HG03378 (cell line): ENCODE measurements at regions not wholly inside any gene's neighbourhood (a gene's known extent, or its start where the extent isn't known, plus 50 kb on each side); places are given as distances from the start of the nearest gene placed in this dataset.

ENCODE experiments used
- ATAC-seq: cut with Tn5 transposase; IDR thresholded peaks from one replicate; pipeline ENCODE4 v1.9.1; 2021; ENCODE audit warnings: mild to moderate bottlenecking, moderate library complexity; ENCODE audit not compliant: unreplicated experiment

DNA sequence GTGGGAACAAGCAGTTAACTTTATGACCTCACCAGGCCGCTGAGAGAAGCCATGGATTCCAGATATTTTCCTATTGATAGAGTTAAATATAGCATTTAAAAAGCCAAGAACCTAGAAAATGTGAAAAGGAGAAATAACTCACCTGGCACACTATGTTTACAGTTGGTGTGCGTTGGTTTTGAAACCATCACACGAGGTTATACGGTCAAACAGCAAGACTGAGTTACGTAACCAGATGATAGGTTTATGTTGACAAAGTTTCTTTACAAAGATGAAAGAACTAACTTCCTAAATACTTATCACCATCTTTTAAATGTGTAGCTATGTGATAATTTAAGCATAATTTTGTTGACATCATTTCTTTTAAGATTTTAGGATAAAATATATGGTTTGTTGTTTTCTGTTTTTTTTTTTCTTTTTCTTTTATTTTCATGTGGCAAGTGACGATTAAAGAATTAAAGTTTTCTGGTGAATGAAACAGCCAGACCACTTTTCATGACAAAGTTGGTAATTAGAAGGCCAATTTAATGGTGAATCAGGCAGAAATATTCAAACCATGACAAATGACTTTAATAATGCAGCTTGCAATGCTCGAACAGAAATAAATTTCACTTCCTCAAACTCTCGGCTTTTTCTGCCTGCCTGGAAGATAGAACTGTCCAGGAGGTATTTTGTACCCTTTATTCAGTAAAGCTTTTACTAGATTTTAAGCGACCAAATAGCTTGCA is 339.1 kb upstream of the OBI1 start:
- ATAC-seq = no peak

DNA sequence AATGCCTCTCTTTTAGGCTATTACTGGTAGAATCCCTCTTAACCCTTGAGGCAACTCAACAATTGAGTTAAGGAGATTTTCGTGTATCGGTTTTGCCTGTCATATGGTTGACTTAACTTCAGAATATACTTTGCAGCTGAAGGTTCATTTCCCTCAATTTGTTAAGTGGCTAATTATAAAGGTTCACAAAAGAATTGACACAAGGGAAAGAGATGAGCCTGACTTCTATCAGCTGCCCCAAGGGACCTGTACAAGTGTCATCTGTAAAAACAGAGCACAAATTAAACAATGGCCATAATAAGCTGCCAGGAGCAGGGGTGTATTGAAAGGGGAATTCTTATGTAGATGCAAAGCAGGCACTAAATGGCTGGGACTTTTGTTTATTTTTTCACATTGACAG is 334.8 kb upstream of the OBI1 start:
- ATAC-seq = no peak

DNA sequence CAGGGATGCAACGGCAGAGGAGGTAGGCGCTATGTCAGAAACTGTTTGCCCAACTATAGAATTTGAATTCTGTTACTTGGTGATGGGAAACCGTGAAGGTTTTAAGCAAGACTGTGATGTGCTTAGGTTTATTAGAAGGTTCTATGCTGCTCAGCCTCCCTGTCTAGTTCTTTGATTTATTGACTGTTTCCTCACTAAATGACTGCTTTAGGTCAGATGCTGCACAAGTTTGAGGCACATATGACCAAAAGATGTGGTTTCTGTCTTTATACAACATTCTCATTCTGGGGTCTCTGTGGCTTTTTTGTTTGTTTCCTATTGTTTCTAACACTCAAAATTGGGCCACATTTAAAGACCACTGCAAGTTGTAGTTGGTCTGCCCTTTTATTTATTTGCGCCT is 323.0 kb upstream of the OBI1 start:
- no peak for ATAC-seq

DNA sequence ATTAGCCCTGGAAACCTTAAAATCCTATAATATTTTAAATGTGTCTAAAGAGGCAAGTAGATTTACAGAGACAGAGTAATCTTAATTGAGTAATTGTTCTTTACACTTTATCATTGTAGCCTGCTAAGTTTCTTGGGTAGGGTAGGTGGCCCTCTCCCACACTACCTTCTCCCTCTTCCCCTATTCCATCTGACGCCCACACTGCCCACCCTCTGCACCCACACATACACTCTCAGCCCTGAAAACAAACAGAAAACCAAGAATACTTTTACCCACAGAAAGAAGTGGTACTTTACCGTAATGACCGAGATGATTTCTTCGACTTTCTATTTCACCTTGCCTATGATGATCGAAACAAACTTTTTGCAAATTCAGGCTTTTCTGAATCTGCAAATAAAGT is 320.4 kb upstream of the OBI1 start:
- no peak for ATAC-seq

DNA sequence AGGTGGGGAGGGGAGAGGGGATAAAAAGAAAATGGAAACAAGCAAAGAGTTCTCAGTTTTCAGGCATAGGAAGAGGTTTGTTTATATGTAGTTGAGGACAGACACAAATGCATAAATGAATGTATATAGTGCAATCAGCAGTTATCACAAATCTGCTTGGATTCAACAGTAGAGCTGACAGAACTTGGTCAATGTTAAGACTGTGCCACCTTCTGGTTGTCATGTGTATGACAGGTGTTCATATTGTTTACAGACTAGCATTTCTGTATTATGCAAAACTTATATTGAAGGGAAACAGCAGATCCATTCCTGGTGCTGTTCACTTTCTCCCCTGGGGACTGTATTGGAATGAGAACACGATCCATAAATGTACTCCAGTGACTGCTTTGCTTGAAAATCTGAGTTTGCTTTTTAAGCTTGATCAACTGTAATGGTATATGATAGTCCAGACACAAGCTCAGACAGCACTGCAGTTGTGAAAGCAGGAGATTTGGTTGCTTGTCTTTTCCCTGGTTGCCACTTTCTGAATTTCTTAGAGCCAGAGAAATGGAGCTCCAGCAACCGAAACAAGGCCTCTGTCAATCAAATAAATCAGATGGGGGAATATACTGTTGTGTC is 319.5 kb upstream of the OBI1 start:
- ATAC-seq = peak; percentile 97

DNA sequence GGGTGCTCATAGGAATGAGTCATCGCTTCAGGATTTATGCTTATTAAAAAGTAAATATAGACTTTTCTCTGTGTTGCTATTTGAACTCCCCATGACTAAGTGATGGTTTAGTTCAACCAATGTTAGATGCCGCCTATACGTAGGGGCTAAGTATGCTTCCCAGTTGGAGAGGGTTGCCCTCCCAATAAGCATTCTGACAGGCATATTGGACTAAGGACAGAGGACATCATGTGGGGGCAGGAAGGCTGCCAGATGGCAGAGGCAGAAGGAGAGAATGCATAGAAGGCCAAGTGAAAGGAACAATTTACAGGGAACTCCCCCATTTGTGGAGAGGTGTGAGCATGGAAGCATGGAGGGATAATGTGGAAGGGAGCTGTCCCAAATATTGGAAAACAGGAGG is 318.4 kb upstream of the OBI1 start:
- ATAC-seq = no peak

DNA sequence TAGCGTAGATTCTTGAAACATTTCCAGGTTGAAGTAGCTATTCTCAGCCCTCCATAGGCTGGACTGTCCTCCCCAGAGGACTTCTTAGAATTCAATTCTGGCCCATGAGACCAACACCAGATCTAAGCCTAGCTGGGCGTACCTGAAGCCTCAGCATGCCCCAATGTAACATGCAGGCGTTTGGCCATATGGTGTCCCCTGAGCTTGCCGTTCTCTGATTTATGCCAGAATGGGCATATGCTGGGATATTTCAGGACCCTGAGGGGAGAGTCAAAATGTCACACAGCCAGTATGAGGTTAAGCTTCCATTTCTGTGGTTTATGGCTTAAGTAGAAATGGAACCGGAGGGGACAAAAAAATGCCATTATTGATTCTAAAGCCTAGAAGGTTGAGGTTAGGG is 317.7 kb upstream of the OBI1 start:
- no peak for ATAC-seq

DNA sequence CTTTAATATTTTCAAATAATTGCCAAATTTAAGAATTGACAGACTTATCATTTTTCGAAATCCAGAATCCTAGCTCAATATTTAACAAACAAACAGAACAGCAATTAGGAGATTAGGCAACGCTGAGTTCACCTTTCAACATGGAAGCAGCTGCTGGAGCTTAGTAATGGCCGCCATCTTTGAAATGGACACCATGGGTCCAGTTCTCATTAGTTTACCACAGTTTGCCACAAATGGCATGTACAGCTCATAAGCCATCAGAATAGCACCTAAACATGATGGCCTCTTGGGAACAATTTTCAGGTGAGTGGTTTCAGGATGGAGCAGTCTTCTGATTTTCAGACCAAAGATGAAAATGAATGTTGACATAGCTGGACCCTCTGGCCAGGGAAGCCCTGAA is 313.6 kb upstream of the OBI1 start:
- ATAC-seq = no peak

DNA sequence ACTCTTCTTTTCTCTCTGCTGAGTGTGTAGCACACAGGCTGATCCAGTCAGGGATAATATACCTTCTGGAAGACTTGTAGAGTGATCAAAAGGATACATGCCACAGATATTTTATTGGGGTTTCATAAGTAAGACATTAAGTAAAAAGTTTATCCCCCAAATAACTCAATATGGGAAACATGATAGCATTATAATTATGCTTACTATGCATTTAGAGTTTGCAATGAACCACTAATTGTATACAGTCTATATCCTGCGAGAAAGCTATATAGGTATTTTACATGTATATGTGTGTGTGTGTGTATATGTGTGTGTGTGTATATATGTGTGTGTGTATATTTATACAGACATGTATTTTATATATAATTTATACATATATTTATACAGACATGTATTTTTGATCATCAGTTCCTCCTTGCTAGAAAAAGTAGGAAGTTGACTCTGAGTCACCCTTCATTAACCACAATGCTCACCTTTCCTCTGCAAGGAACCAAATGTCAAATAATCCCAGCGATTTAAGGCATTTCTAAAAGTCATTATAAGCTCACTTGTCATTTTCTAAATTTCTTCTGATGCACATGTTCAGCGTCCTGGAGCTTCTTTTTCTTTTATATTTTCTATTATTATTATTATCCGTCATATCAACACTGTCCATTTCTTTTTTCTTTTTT is 312.5 kb upstream of the OBI1 start:
- no peak for ATAC-seq

DNA sequence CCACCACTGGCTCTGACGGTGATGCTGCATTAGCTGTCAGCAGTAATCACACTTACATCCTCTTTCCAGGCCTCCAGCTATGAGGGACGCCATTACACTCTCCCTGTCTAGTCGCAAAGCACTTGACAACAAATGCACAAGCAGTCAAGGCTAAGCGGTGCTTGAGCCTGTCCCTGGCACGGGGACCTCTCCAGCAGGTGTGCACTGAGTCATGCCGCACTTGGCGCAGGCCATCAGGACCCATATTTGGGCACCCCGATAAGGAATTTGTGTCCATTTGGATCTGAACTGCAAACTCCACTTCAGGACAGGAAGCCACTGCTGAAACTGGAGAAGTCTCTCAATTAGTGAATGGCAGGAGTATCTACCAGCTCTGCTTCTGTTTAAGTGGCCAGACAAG is 301.9 kb upstream of the OBI1 start:
- no peak for ATAC-seq

DNA sequence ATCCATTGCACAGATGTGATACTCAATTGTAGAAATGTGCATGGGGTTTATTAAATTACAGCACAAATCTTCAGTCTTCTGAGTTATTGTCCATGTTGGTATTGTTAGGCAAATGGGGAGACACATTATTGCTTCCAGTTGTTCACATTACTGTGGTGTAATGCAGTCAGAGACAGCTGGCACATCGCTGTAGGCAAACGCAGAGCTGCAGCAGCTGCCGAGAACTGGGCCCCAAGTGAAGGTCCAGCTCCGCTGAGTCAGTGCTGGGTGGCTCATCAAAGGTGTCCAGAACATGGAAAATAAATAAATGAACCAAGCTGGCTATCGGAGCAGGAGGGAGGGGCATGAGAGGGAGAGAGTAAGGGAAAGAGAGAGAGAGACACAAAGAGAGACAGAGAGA is 299.1 kb upstream of the OBI1 start:
- ATAC-seq = no peak

DNA sequence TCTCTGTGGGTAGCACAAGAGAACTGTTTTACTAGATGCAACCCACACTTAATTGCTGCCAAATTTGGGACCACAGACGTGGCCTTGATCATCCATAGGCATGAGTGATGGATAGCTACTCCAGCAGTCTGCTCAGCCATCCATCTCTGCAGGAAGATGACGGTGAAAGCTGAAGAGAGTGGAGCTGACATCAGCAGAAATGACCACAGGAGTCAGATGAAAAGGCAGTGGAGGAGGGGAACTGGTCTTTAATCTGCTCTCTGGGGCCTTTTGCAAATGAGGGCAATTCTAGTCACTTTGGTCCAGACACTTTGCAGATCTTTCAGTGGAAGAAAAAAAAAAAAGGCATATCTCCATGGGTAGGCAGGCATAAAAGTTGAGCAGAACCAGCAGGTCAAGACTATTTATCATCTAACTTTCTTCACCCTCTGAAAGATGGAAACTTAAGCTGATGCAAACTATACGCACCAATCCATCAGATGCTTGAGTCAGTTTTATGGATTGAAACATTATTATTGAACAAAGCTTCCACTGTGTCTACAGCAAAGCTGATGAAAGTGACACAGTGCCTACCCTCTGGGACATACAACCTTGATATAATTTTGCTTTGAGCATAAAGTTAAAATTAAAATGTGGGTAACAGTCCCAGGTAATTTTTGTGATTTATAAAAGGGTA is 281.6 kb upstream of the OBI1 start:
- ATAC-seq = no peak

DNA sequence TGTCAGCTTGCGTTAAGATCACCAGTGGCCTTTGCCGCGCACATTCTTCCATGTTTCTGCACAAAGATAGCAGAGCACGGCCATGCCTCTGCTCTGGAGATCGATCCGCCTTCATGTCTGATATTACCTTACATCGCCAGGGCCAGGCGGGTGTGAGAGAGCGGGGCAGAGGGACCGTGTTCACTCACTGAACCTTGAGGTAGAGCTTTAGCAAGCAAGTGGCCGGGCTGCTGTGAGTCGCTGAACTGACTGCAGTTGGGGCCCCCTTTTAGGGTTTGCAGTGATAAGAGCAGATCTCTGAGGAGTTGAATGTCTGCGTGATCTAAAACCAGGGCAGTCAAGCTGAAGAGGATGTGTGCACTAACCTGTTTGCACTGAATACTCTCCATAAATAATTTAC is 275.4 kb upstream of the OBI1 start:
- no peak for ATAC-seq

DNA sequence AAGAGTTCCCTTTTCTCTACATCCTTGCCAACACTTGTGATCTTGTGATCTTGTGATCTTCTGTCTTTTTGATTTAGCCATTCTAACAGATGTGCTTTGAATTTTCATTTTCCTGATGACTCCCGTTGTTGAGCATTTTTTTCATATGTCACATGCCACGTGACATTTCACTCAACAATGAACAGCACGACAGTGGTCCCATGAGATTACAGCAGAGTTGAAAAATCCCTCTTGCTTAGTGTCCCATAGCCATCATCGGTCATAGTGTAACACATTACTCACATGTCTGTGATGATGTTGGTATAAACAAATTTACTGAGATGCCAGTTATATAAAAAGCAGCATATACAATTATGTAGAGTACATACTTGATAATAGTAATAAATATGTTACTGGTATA is 256.1 kb upstream of the OBI1 start:
- ATAC-seq = no peak

DNA sequence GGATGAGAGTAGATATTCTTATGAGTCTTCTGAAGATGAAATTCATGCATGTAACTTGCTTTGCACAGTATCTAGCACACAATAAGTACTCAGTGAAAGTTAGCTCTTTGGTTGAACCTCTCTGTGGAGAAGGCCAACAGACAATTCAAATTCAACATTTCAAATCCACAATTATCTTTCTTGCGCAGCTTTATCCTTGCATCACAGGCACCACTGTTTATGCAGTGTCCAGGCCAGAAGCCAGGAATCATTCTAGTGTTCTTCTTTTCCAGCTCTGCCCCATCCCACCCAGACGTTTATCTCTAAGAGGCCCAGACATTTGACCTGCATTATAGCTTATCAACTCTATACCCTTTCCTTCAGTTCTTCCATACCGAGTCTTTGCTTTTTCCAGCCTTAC is 254.7 kb upstream of the OBI1 start:
- ATAC-seq = no peak

DNA sequence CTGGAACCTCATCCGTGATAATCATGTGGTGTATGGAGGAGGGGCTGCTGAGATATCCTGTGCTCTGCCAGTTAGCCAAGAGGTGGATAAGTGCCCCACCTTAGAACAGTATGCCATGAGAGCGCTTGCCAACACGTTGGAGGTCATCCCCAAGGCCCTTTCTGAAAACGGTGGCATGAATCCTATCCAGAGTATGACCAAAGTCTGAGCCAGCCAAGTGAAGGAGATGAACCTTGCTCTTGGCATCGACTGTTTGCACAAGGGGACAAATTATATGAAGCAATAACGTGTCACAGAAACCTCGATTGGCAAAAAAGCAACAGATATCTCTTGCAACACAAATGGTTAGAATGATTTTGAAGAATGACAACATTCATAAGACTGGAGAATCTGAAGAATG is 251.2 kb upstream of the OBI1 start:
- no peak for ATAC-seq

DNA sequence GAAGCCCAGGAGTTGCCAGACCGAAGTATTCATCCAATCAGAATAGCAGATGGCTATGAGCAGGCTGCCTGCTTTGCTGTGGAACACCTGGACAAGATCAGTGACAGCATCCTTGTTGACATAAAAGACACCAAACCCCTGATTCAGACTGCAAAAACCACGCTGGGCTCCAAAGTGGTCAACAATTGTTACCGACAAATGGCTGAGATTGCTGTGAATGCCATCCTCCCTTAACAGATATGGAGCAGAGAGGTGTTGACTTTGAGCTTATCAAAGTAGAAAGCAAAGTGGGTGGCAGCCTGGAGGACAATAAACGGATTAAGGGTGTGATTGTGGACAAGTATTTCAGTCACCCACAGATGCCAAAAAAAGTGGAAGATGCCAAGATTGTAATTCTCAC is 250.3 kb upstream of the OBI1 start:
- ATAC-seq = no peak

DNA sequence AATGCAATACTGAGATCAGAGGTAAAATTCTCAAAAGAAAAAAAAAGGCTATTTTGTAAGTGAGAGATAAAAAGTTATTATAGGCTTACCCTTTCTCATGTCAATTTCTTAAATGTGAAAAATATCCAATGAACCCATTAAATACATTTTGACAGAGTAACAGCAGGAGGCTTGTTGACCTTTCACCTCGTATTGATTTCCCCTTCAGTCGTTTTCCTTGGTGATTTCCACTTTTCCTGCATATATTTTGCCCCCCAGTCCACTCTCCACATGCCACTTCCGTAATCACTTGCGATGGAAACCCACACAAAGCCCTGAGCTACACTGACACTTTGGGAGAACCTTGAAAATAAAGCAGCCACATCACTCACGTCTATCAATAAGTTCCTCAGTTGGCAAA is 248.1 kb upstream of the OBI1 start:
- ATAC-seq = no peak

DNA sequence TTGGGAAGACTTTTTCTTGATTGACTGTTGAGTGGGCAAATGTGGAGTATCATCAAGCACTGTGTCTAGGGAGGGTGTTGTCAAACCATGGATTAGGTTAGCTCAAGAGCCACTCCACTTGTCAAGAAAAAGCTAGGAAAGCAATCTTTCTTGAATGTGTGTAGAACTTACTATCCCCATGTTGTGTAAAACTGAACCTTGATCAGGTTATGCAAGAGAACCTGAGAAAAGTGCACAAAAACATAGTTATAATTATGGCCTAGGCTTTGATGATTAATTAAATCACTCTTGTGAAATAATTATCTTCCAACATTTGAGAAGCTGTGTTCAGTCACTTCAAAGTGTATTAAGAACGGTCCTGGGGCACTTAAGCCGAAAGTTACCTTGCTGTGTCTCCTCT is 238.2 kb upstream of the OBI1 start:
- ATAC-seq = no peak

DNA sequence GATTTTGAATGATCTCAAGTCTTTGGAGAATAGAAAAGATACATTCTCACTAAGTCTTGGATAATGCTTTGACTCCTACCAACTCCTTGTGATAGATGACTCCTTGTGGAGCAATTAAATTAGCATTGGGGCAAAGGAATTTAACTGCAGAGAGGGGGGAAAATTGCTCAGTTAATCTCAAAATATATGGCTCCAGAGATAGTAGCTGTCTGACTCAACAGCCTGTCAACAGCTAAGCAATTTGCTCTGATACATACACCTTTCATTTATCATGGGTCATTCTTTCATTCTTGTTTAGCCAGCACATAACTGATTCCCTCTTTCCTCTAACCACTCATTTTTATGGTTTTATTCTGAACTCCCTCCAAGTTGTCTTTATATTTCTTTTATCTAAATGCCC is 225.6 kb upstream of the OBI1 start:
- no peak for ATAC-seq

DNA sequence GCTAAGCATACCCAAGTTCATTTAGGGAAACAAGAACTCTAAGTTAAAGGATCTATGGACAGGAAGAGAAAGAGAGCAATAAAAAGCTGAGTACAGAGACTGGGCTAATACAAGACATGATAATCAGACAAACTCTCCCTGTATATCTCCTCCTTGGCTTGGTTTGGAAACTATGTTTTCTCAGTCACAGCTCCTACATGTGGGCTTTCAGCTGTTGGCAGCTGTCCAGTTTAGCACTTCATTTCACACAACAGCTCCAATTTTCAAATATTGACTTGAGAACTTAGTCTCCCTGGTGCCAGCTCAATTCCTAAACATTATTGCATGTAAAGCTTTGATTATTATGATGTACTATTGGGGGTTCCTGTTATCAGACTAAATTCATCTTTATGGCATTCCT is 222.8 kb upstream of the OBI1 start:
- no peak for ATAC-seq

DNA sequence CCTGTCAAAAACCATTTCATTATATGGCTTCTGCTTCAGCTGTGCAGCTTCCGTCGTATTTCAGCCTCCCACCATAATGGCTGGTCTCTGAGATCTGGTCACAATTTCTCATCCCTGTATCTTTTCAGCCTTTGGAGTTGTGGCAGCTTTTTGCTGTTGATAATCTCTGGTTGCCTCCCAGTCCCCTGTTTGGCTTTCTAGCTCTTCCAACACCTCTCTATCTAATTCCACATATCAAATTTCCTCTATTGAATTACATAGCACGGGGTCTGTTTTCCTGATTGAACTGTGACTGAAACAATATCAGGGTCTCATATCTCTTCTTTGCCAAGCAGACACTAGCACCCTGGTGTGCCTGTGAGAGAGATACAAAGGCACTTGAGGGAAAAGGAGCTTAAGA is 222.1 kb upstream of the OBI1 start:
- ATAC-seq = no peak
